ENCODE measurements at regions not wholly inside any gene's neighbourhood (a gene's known extent, or its start where the extent isn't known, plus 50 kb on each side); places are given as distances from the start of the nearest gene placed in this dataset.

- no peak for TF ChIP-seq CTCF (IDR thresholded peaks at IDR 0.05; ENCODE audit: unreplicated experiment)
- intact Hi-C loops (cut with micrococcal nuclease; ENCODE audit: unreplicated experiment): no loop called here
- no peak overlapping the region for H3K27ac Mint-ChIP-seq (ENCODE audit: unreplicated experiment)
- H3K27me3 Mint-ChIP-seq (ENCODE audit: unreplicated experiment): no peaks in the 10 kb centered on the region
- H3K36me3 Mint-ChIP-seq (ENCODE audit: insufficient read depth, unreplicated experiment): no peaks in the 10 kb centered on the region
- DNase-seq: no peak
- no peak overlapping the region for H3K4me3 Mint-ChIP-seq (ENCODE audit: low read depth, unreplicated experiment)
- H3K9me3 Mint-ChIP-seq (ENCODE audit: low read depth, unreplicated experiment): no peaks in the 10 kb centered on the region
- H3K4me1 Mint-ChIP-seq (ENCODE audit: low read depth, unreplicated experiment): no peaks in the 10 kb centered on the region
- CTCF ChIA-PET: no interaction called here
- no TSS peak for BruUV-seq (replicated peaks)
Measured at GRCh38 chr1:79845936-79846335, 839.4 kb upstream of the ADGRL4 start.

GRCh38 chr1:79842811-79843210, 836.3 kb upstream of the ADGRL4 start:
- Mint-ChIP-seq H3K27me3 (ENCODE audit: unreplicated experiment) (no peaks in the 10 kb centered on the region), H3K4me3 (ENCODE audit: low read depth, unreplicated experiment) (no peak overlapping the region), H3K27ac (ENCODE audit: unreplicated experiment) (no peak overlapping the region), H3K36me3 (ENCODE audit: insufficient read depth, unreplicated experiment) (no peaks in the 10 kb centered on the region), H3K4me1 (ENCODE audit: low read depth, unreplicated experiment) (no peaks in the 10 kb centered on the region), H3K9me3 (ENCODE audit: low read depth, unreplicated experiment) (no peaks in the 10 kb centered on the region)
- CTCF ChIA-PET: no interaction called here
- BruUV-seq (replicated peaks): no TSS peak
- no peak for DNase-seq
- TF ChIP-seq CTCF (IDR thresholded peaks at IDR 0.05; ENCODE audit: unreplicated experiment): no peak
- intact Hi-C loops (cut with micrococcal nuclease; ENCODE audit: unreplicated experiment): no loop called here

- Mint-ChIP-seq H3K27me3 (ENCODE audit: unreplicated experiment) (no peaks in the 10 kb centered on the region), H3K4me3 (ENCODE audit: low read depth, unreplicated experiment) (no peak overlapping the region), H3K4me1 (ENCODE audit: low read depth, unreplicated experiment) (no peaks in the 10 kb centered on the region), H3K36me3 (ENCODE audit: insufficient read depth, unreplicated experiment) (no peaks in the 10 kb centered on the region), H3K27ac (ENCODE audit: unreplicated experiment) (no peak overlapping the region), H3K9me3 (ENCODE audit: low read depth, unreplicated experiment) (no peaks in the 10 kb centered on the region)
- intact Hi-C loops (cut with micrococcal nuclease; ENCODE audit: unreplicated experiment): no loop called here
- CTCF ChIA-PET: interaction anchor here (0.5 kb wide), 1 partner anchor 59 kb away, joined by 3 read pairs; no protein-coding TSS in a partner anchor
- BruUV-seq (replicated peaks): no TSS peak
- TF ChIP-seq CTCF (IDR thresholded peaks at IDR 0.05; ENCODE audit: unreplicated experiment): no peak
- no peak for DNase-seq
Measured at GRCh38 chr1:79839882-79840281, 833.4 kb upstream of the ADGRL4 start.

- BruUV-seq (replicated peaks): no TSS peak
- Mint-ChIP-seq H3K9me3 (ENCODE audit: low read depth, unreplicated experiment) (no peaks in the 10 kb centered on the region), H3K4me3 (ENCODE audit: low read depth, unreplicated experiment) (no peak overlapping the region), H3K27ac (ENCODE audit: unreplicated experiment) (no peak overlapping the region), H3K27me3 (ENCODE audit: unreplicated experiment) (no peaks in the 10 kb centered on the region), H3K4me1 (ENCODE audit: low read depth, unreplicated experiment) (no peaks in the 10 kb centered on the region), H3K36me3 (ENCODE audit: insufficient read depth, unreplicated experiment) (no peaks in the 10 kb centered on the region)
- no peak for TF ChIP-seq CTCF (IDR thresholded peaks at IDR 0.05; ENCODE audit: unreplicated experiment)
- CTCF ChIA-PET: no interaction called here
- intact Hi-C loops (cut with micrococcal nuclease; ENCODE audit: unreplicated experiment): no loop called here
- DNase-seq: no peak
Measured at GRCh38 chr1:79827446-79827845, 820.9 kb upstream of the ADGRL4 start.

GRCh38 chr1:79825551-79825950, 819.0 kb upstream of the ADGRL4 start:
- intact Hi-C loops (cut with micrococcal nuclease; ENCODE audit: unreplicated experiment): no loop called here
- DNase-seq: no peak
- TF ChIP-seq CTCF (IDR thresholded peaks at IDR 0.05; ENCODE audit: unreplicated experiment): no peak
- Mint-ChIP-seq H3K27me3 (ENCODE audit: unreplicated experiment) (no peaks in the 10 kb centered on the region), H3K27ac (ENCODE audit: unreplicated experiment) (no peak overlapping the region), H3K36me3 (ENCODE audit: insufficient read depth, unreplicated experiment) (no peaks in the 10 kb centered on the region), H3K4me1 (ENCODE audit: low read depth, unreplicated experiment) (no peaks in the 10 kb centered on the region), H3K9me3 (ENCODE audit: low read depth, unreplicated experiment) (no peaks in the 10 kb centered on the region), H3K4me3 (ENCODE audit: low read depth, unreplicated experiment) (no peak overlapping the region)
- CTCF ChIA-PET: no interaction called here
- BruUV-seq (replicated peaks): no TSS peak
